ENCODE measurements at regions not wholly inside any gene's neighbourhood (a gene's known extent, or its start where the extent isn't known, plus 50 kb on each side); places are given as distances from the start of the nearest gene placed in this dataset.

DNA sequence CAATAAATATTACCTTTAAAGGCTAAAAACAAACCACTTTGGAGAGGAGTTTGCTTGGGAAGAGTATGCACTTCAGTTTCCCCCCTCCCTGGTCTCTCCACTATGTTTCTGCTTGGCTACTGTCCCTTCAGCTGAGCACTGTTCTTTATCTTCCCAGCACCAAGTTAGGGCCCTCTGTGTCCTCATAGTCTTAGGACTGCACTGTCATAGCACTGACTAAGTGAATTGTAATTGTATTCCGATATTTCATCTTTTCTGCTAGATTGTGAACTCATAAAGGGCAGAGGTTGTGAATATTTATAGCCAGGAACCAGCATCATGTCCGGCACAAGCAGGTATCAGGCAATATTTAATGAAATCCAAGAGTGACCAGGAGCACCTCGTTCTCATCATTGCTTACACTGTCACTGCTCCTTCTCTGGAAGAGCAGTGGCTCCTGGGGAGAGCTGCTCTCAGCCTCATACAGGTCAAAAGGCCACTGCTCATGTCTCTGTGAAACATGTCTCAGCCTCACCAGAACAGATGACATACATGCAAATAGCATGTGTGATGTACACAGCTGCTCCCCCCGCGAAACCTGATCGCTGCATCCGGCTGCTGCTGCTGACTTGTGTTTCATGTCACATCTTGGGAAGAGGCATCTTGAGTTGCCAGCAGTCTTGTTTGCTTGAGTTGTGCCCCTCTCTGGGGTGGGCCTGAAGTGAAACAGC is 279.7 kb upstream of the MSX2 start:
- no peak overlapping the region for H3K9ac ChIP-seq (ENCODE audit: insufficient read length)
- DNase-seq (ENCODE audit: low read depth, low spot score), result no peak
- no peak for TF ChIP-seq FOXP2 (optimal IDR thresholded peaks at IDR 0.05; ENCODE audit: control extremely low read depth, extremely low read length, insufficient read depth)
- no peak for TF ChIP-seq POLR2AphosphoS5 (IDR thresholded peaks at IDR 0.05; ENCODE audit: borderline replicate concordance, low read depth, low read length)
- no peak for TF ChIP-seq EZH2 (IDR thresholded peaks at IDR 0.05)
- no peaks in the 10 kb centered on the region for H3K36me3 ChIP-seq (ENCODE audit: insufficient read depth, low read length)
- H3K4me3 ChIP-seq, result no peak overlapping the region
- no peaks in the 10 kb centered on the region for H3K9me3 ChIP-seq (ENCODE audit: low read depth, low read length)
- no peak overlapping the region for H3K27ac ChIP-seq

DNA sequence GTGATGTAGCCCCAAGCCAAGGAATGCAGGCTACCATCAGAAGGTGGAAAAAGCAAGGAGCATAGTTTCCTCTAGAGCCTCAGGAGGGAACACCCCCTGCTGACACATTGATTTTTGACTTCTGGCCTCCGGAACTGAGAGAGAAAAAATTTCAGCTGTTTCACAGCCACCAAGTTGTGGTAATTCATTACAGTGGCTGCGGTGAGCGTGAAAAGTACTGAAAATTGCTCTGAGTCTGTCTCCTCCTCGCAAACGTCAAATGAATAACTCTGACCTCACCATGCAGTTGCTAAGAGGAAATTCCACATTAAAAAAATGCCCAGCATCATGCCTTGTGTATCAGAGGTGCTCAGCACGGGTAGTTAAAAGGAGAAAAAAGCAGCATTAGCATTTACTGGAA is 277.9 kb upstream of the MSX2 start:
- Histone ChIP-seq H3K36me3 (ENCODE audit: insufficient read depth, low read length) (no peaks in the 10 kb centered on the region), H3K27ac (no peak overlapping the region), H3K9ac (ENCODE audit: insufficient read length) (no peak overlapping the region), H3K9me3 (ENCODE audit: low read depth, low read length) (no peaks in the 10 kb centered on the region), H3K4me3 (no peak overlapping the region)
- no peak for TF ChIP-seq FOXP2 (optimal IDR thresholded peaks at IDR 0.05; ENCODE audit: control extremely low read depth, extremely low read length, insufficient read depth)
- TF ChIP-seq POLR2AphosphoS5 (IDR thresholded peaks at IDR 0.05; ENCODE audit: borderline replicate concordance, low read depth, low read length), result no peak
- TF ChIP-seq EZH2 (IDR thresholded peaks at IDR 0.05), result no peak
- DNase-seq (ENCODE audit: low read depth, low spot score), result no peak

DNA sequence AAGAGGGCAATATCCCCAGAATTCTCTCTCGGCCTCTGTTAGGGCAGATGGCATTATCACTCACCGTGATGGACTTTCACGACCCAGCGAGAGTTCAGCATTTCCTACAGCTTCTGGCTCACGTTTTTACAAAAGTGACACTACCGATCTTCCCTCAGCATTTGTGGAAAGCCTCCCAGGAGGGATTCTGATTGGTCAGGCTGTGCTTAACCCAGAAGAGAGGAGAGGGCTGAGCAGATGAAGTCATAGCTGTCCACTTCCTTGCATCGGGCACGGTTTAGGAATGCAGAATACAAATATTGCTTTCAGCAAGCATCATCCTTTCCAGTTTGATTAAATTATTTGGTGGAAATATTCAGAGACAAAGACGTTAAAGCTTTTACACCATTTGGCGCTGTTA is 277.4 kb upstream of the MSX2 start:
- no peak overlapping the region for H3K27ac ChIP-seq
- TF ChIP-seq POLR2AphosphoS5 (IDR thresholded peaks at IDR 0.05; ENCODE audit: borderline replicate concordance, low read depth, low read length) (no peak), EZH2 (IDR thresholded peaks at IDR 0.05) (no peak), FOXP2 (optimal IDR thresholded peaks at IDR 0.05; ENCODE audit: control extremely low read depth, extremely low read length, insufficient read depth) (no peak)
- DNase-seq (ENCODE audit: low read depth, low spot score), result no peak
- no peak overlapping the region for H3K4me3 ChIP-seq
- no peaks in the 10 kb centered on the region for H3K9me3 ChIP-seq (ENCODE audit: low read depth, low read length)
- no peak overlapping the region for H3K9ac ChIP-seq (ENCODE audit: insufficient read length)
- H3K36me3 ChIP-seq (ENCODE audit: insufficient read depth, low read length), result no peaks in the 10 kb centered on the region

DNA sequence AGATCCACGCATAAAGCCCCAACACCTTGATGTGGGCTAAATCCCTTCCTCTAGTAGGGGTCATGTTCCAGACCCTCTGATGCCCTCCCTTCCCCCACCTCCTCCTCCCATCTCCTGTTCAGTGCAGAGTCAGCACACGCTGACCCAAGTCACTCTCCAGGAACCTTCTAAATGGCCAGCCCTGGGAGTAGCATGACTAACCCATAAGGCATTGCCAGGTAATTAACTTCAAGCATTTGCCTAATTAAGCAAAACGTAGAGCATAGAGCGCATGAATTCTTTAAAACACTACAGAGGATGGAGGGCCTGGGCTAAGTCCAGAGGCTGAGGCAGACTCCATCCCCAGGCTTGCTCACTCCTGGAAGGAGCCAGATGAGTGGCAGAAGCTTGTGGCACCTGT is 276.3 kb upstream of the MSX2 start:
- TF ChIP-seq FOXP2 (optimal IDR thresholded peaks at IDR 0.05; ENCODE audit: control extremely low read depth, extremely low read length, insufficient read depth) (no peak), POLR2AphosphoS5 (IDR thresholded peaks at IDR 0.05; ENCODE audit: borderline replicate concordance, low read depth, low read length) (no peak), EZH2 (IDR thresholded peaks at IDR 0.05) (no peak)
- Histone ChIP-seq H3K27ac (no peak overlapping the region), H3K4me3 (no peak overlapping the region), H3K9me3 (ENCODE audit: low read depth, low read length) (no peaks in the 10 kb centered on the region), H3K9ac (ENCODE audit: insufficient read length) (no peak overlapping the region), H3K36me3 (ENCODE audit: insufficient read depth, low read length) (no peaks in the 10 kb centered on the region)
- DNase-seq (ENCODE audit: low read depth, low spot score), result no peak

DNA sequence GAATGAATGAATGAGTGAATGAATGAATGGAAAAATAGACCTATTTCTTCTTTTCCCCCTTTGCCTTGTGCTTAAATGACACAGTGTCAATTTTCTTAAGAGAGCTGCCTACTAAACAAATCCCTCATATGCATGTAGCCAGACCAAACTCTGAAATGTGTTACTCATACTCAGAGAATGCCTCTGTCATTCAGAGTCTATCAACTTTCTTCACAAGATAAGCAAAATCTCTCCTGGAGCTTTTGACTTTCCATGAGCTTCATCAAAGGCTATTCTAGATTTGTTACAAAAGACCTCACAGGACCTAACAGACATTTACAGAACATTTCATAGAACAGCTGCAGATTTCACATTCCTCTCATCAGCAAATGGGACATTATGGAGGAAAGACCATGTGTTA is 275.7 kb upstream of the MSX2 start:
- Histone ChIP-seq H3K36me3 (ENCODE audit: insufficient read depth, low read length) (no peaks in the 10 kb centered on the region), H3K9me3 (ENCODE audit: low read depth, low read length) (no peaks in the 10 kb centered on the region), H3K27ac (no peak overlapping the region), H3K9ac (ENCODE audit: insufficient read length) (no peak overlapping the region), H3K4me3 (no peak overlapping the region)
- TF ChIP-seq EZH2 (IDR thresholded peaks at IDR 0.05) (no peak), POLR2AphosphoS5 (IDR thresholded peaks at IDR 0.05; ENCODE audit: borderline replicate concordance, low read depth, low read length) (no peak), FOXP2 (optimal IDR thresholded peaks at IDR 0.05; ENCODE audit: control extremely low read depth, extremely low read length, insufficient read depth) (no peak)
- no peak for DNase-seq (ENCODE audit: low read depth, low spot score)

DNA sequence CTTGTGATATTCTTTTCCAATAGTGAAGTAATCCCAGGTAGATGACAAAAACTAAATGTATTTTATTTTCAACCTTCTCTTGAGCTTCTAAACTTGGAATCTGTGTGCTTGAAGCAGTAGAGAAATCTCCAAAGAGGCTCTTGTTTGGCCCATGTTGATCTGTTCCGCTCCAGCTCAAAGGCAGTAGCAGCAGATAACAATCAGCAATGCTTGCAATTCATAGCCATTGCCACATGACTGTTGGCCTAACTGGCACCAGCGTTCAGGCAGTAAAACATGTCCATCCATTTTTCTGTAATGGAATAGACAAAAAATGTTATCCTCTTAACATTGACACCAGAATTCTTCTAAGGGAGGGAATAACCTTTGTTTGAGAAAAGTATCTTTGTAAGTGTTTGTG is 270.7 kb upstream of the MSX2 start:
- H3K9me3 ChIP-seq (ENCODE audit: low read depth, low read length), result no peaks in the 10 kb centered on the region
- no peak overlapping the region for H3K9ac ChIP-seq (ENCODE audit: insufficient read length)
- DNase-seq (ENCODE audit: low read depth, low spot score), result no peak
- no peak for TF ChIP-seq POLR2AphosphoS5 (IDR thresholded peaks at IDR 0.05; ENCODE audit: borderline replicate concordance, low read depth, low read length)
- no peak for TF ChIP-seq FOXP2 (optimal IDR thresholded peaks at IDR 0.05; ENCODE audit: control extremely low read depth, extremely low read length, insufficient read depth)
- no peak for TF ChIP-seq EZH2 (IDR thresholded peaks at IDR 0.05)
- no peak overlapping the region for H3K4me3 ChIP-seq
- no peaks in the 10 kb centered on the region for H3K36me3 ChIP-seq (ENCODE audit: insufficient read depth, low read length)
- H3K27ac ChIP-seq, result no peak overlapping the region

DNA sequence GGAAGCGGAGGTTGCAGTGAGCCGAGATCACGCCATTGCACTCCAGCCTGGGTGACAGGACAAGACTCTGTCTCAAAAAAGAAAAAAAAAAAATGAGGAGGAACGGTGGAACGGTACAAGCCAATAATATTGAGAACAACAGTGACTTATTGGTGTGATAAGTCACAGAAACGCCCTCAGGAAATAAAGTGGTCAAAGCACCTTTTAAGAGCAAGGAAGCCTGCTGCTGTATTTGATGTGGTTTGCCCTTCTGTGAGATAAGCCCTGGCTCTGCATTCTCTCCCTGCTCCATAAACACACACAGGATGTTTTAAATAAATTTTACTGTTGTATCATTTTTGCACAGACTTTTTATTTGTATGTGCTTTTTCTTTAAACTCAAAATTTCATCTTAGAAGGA is 269.9 kb upstream of the MSX2 start:
- DNase-seq (ENCODE audit: low read depth, low spot score), result no peak
- TF ChIP-seq EZH2 (IDR thresholded peaks at IDR 0.05) (no peak), POLR2AphosphoS5 (IDR thresholded peaks at IDR 0.05; ENCODE audit: borderline replicate concordance, low read depth, low read length) (no peak), FOXP2 (optimal IDR thresholded peaks at IDR 0.05; ENCODE audit: control extremely low read depth, extremely low read length, insufficient read depth) (no peak)
- no peaks in the 10 kb centered on the region for H3K9me3 ChIP-seq (ENCODE audit: low read depth, low read length)
- H3K36me3 ChIP-seq (ENCODE audit: insufficient read depth, low read length), result no peaks in the 10 kb centered on the region
- no peak overlapping the region for H3K4me3 ChIP-seq
- H3K9ac ChIP-seq (ENCODE audit: insufficient read length), result no peak overlapping the region
- no peak overlapping the region for H3K27ac ChIP-seq

DNA sequence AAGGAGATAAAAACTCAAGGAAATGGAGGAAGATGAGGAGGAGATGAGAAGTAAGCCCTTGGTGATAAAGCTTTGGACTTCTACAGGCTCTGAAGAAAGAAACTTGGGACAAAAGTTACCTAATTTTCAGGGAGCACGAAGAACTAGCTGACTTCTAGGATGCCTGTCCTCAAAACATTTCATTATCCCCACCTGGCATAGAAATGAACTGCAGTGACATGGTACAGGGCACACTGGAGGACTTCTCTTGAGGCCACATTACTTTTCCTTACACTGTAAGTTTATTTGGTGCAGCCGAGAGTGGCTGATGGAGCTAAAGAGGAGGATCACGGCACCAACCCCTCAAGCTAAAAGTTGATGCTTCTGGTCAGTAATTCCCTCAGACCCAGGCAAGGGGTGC is 269.5 kb upstream of the MSX2 start:
- Histone ChIP-seq H3K27ac (no peak overlapping the region), H3K9ac (ENCODE audit: insufficient read length) (no peak overlapping the region), H3K4me3 (no peak overlapping the region), H3K36me3 (ENCODE audit: insufficient read depth, low read length) (no peaks in the 10 kb centered on the region), H3K9me3 (ENCODE audit: low read depth, low read length) (no peaks in the 10 kb centered on the region)
- DNase-seq (ENCODE audit: low read depth, low spot score), result no peak
- TF ChIP-seq FOXP2 (optimal IDR thresholded peaks at IDR 0.05; ENCODE audit: control extremely low read depth, extremely low read length, insufficient read depth), result no peak

DNA sequence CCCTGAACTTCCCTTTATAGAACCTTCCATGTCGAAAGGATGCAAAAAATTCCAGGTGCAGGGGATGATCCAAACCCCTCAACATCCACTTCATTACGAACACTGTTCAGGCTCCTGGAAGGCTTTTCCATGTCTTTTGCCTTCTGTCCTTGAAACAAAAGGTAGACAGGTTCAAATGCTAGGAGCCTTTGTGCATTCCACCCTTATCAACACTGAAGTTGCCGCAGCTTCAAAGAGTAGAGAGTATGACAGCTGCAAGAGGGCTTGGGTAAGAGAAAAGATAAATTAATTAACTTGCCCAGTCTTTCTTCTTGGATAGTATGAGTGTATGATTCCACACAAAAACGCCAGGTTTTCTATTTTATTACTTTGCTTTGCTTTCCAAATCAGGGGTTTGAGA is 269.1 kb upstream of the MSX2 start:
- TF ChIP-seq EZH2 (IDR thresholded peaks at IDR 0.05) (no peak), POLR2AphosphoS5 (IDR thresholded peaks at IDR 0.05; ENCODE audit: borderline replicate concordance, low read depth, low read length) (no peak), FOXP2 (optimal IDR thresholded peaks at IDR 0.05; ENCODE audit: control extremely low read depth, extremely low read length, insufficient read depth) (no peak)
- Histone ChIP-seq H3K27ac (no peak overlapping the region), H3K9me3 (ENCODE audit: low read depth, low read length) (no peaks in the 10 kb centered on the region), H3K9ac (ENCODE audit: insufficient read length) (no peak overlapping the region), H3K4me3 (no peak overlapping the region), H3K36me3 (ENCODE audit: insufficient read depth, low read length) (no peaks in the 10 kb centered on the region)
- no peak for DNase-seq (ENCODE audit: low read depth, low spot score)
